ENCODE measurements at regions not wholly inside any gene's neighbourhood (a gene's known extent, or its start where the extent isn't known, plus 50 kb on each side); places are given as distances from the start of the nearest gene placed in this dataset.

GRCh38 chr7:155203059-155203881, 94.4 kb upstream of the INSIG1 start:
- DNase-seq = no peak

- DNase-seq = no peak
Observed at GRCh38 chr7:155203882-155204691, 93.6 kb upstream of the INSIG1 start.

- no peak for DNase-seq
Observed at GRCh38 chr7:155204744-155205367, 92.8 kb upstream of the INSIG1 start.

- DNase-seq = peak; percentile 82 to 99
Observed at GRCh38 chr7:155205368-155206317, 92.0 kb upstream of the INSIG1 start.

- DNase-seq = peak; percentile 89 to 99
Observed at GRCh38 chr7:155206318-155207020, 91.2 kb upstream of the INSIG1 start.

GRCh38 chr7:155207326-155208002, 90.2 kb upstream of the INSIG1 start:
- no peak for DNase-seq

GRCh38 chr7:155208681-155209477, 88.8 kb upstream of the INSIG1 start:
- DNase-seq = no peak

GRCh38 chr7:155209478-155210319, 88.0 kb upstream of the INSIG1 start:
- no peak for DNase-seq

- DNase-seq = no peak
Observed at GRCh38 chr7:155210356-155210755, 87.3 kb upstream of the INSIG1 start.

GRCh38 chr7:155211173-155211572, 86.5 kb upstream of the INSIG1 start:
- DNase-seq = no peak

- DNase-seq = no peak
Observed at GRCh38 chr7:155211761-155212160, 85.9 kb upstream of the INSIG1 start.

- no peak for DNase-seq
Observed at GRCh38 chr7:155212301-155213015, 85.2 kb upstream of the INSIG1 start.

GRCh38 chr7:155213385-155213784, 84.3 kb upstream of the INSIG1 start:
- DNase-seq = no peak

GRCh38 chr7:155213955-155214740, 83.5 kb upstream of the INSIG1 start:
- DNase-seq = no peak

- DNase-seq = no peak
Observed at GRCh38 chr7:155215576-155216325, 81.9 kb upstream of the INSIG1 start.

GRCh38 chr7:155216475-155217272, 81.0 kb upstream of the INSIG1 start:
- DNase-seq = no peak
